AG20443 (cell line): ENCODE measurements at regions not wholly inside any gene's neighbourhood (a gene's known extent, or its start where the extent isn't known, plus 50 kb on each side); places are given as distances from the start of the nearest gene placed in this dataset.

Source experiments
- DNase-seq: peaks from one replicate; pipeline ENCODE4 v3.0.0; 2012; ENCODE audit warnings: low spot score, mixed read lengths

GRCh38 chr2:157056200-157056676 is 201.3 kb upstream of the GALNT5 start:
- DNase-seq: peak; percentile 52

GRCh38 chr2:157058161-157058560 is 199.3 kb upstream of the GALNT5 start:
- no peak for DNase-seq

- DNase-seq: no peak
Observed at GRCh38 chr2:157059036-157059435, 198.5 kb upstream of the GALNT5 start.

GRCh38 chr2:157061799-157062198 is 195.7 kb upstream of the GALNT5 start:
- no peak for DNase-seq

GRCh38 chr2:157067562-157067961 is 189.9 kb upstream of the GALNT5 start:
- no peak for DNase-seq

- DNase-seq: no peak
Observed at GRCh38 chr2:157068237-157068636, 189.3 kb upstream of the GALNT5 start.

GRCh38 chr2:157075924-157076323 is 181.6 kb upstream of the GALNT5 start:
- DNase-seq: no peak

GRCh38 chr2:157076526-157077161 is 180.9 kb upstream of the GALNT5 start:
- DNase-seq: no peak

- no peak for DNase-seq
Observed at GRCh38 chr2:157077753-157078350, 179.7 kb upstream of the GALNT5 start.

- DNase-seq: no peak
Observed at GRCh38 chr2:157082950-157083349, 174.6 kb upstream of the GALNT5 start.

GRCh38 chr2:157085522-157085921 is 172.0 kb upstream of the GALNT5 start:
- no peak for DNase-seq

- DNase-seq: peak; percentile 90
Observed at GRCh38 chr2:157087373-157088002, 170.0 kb upstream of the GALNT5 start.

- DNase-seq: no peak
Observed at GRCh38 chr2:157093666-157094065, 163.8 kb upstream of the GALNT5 start.

GRCh38 chr2:157105372-157105771 is 152.1 kb upstream of the GALNT5 start:
- DNase-seq: no peak

GRCh38 chr2:157106950-157107349 is 150.6 kb upstream of the GALNT5 start:
- DNase-seq: no peak

GRCh38 chr2:157107460-157107859 is 150.0 kb upstream of the GALNT5 start:
- no peak for DNase-seq

GRCh38 chr2:157107877-157108276 is 149.6 kb upstream of the GALNT5 start:
- no peak for DNase-seq

GRCh38 chr2:157122776-157123175 is 134.7 kb upstream of the GALNT5 start:
- DNase-seq: no peak

- DNase-seq: no peak
Observed at GRCh38 chr2:157124731-157125130, 132.8 kb upstream of the GALNT5 start.

GRCh38 chr2:157125685-157126084 is 131.8 kb upstream of the GALNT5 start:
- DNase-seq: no peak

- DNase-seq: no peak
Observed at GRCh38 chr2:157127249-157128012, 130.1 kb upstream of the GALNT5 start.

- no peak for DNase-seq
Observed at GRCh38 chr2:157143901-157144300, 113.6 kb upstream of the GALNT5 start.

- DNase-seq: no peak
Observed at GRCh38 chr2:157149270-157149669, 108.2 kb upstream of the GALNT5 start.
